Neural cell (in vitro differentiated cells): ENCODE measurements at regions not wholly inside any gene's neighbourhood (a gene's known extent, or its start where the extent isn't known, plus 50 kb on each side); places are given as distances from the start of the nearest gene placed in this dataset.

Experiments used
- H2AFZ ChIP-seq: fragments of 200-600, 300-800 bp; sonication (generic), shearing (Covaris generic); 2 replicates; pipeline ENCODE4 v1.6.0; 2014; ENCODE audit warnings: low read depth, mild to moderate bottlenecking, antibody characterized with exemption, low read length, moderate library complexity
- H3F3A ChIP-seq: fragments of 200-600 bp; shearing (Covaris generic); 2 replicates; pipeline ENCODE4 v1.6.1; 2016; ENCODE audit warnings: mild to moderate bottlenecking, moderate library complexity, mixed read lengths, antibody characterized with exemption, low read length; ENCODE audit not compliant: insufficient read depth, poor library complexity, severe bottlenecking
- H3K27ac ChIP-seq: fragments of 200-600, 300-800 bp; sonication (generic), shearing (Covaris generic); 2 replicates; pipeline ENCODE4 v1.5.1; 2014; ENCODE audit warnings: mild to moderate bottlenecking, low read length, moderate library complexity
- H3K27me3 ChIP-seq: fragments of 300-800, 200-600 bp; sonication (generic), shearing (Covaris generic); 2 replicates; pipeline ENCODE4 v1.6.0; 2014; ENCODE audit warnings: mild to moderate bottlenecking, low read depth, low read length, moderate library complexity; ENCODE audit not compliant: insufficient read depth
- H3K36me3 ChIP-seq: fragments of 300-800, 200-600 bp; sonication (generic), shearing (Covaris generic); 2 replicates; pipeline ENCODE4 v1.5.1; 2014; ENCODE audit warnings: mild to moderate bottlenecking, antibody characterized with exemption, low read length, moderate library complexity; ENCODE audit not compliant: insufficient read depth
- H3K4me2 ChIP-seq: fragments of 300-800, 200-600 bp; sonication (generic), shearing (Covaris generic); 2 replicates; pipeline ENCODE4 v1.6.0; 2014; ENCODE audit warnings: mild to moderate bottlenecking, low read length
- H3K4me3 ChIP-seq: fragments of 300-800, 200-600 bp; sonication (generic), shearing (Covaris generic); 2 replicates; pipeline ENCODE4 v1.5.1; 2014; ENCODE audit warnings: mild to moderate bottlenecking, low read length, moderate library complexity
- H3K79me2 ChIP-seq: fragments of 200-600 bp; shearing (Covaris generic); replicated peaks from 2 replicates; pipeline ENCODE4 v1.6.0; 2014; ENCODE audit warnings: mild to moderate bottlenecking, low read length, moderate library complexity; ENCODE audit not compliant: insufficient read depth
- H3K9ac ChIP-seq: fragments of 300-800, 200-600 bp; sonication (generic), shearing (Covaris generic); 2 replicates; pipeline ENCODE4 v1.6.1; 2016; ENCODE audit warnings: mild to moderate bottlenecking, low read length, mixed read lengths
- H3K9me2 ChIP-seq: fragments of 200-600 bp; shearing (Covaris generic); 2 replicates; pipeline ENCODE4 v1.6.1; 2016; ENCODE audit warnings: mild to moderate bottlenecking, low read length, mixed read lengths; ENCODE audit not compliant: insufficient read depth
- H3K9me3 ChIP-seq: fragments of 200-600, 300-800 bp; sonication (generic), shearing (Covaris generic); 2 replicates; pipeline ENCODE4 v1.6.1; 2016; ENCODE audit warnings: mild to moderate bottlenecking, mixed run types, low read length, moderate library complexity, mixed read lengths
- H4K20me1 ChIP-seq: fragments of 200-600 bp; shearing (Covaris generic); 2 replicates; pipeline ENCODE4 v1.6.1; 2016; ENCODE audit warnings: mild to moderate bottlenecking, mixed run types; ENCODE audit not compliant: insufficient read depth
- CTCF ChIP-seq: fragments of 450-650 bp; IDR thresholded peaks from 2 replicates; pipeline ENCODE4 v1.5.1; 2014; ENCODE audit warnings: antibody characterized with exemption, mild to moderate bottlenecking, moderate library complexity; ENCODE audit not compliant: poor library complexity, severe bottlenecking
- EP300 ChIP-seq: fragments of 450-650 bp; conservative IDR thresholded peaks from 2 replicates; pipeline ENCODE4 v1.6.1; 2014; ENCODE audit warnings: antibody characterized with exemption, mild to moderate bottlenecking, moderate library complexity; ENCODE audit not compliant: poor library complexity, severe bottlenecking
- EZH2 ChIP-seq: fragments of 200-600, 300-800 bp; shearing (Covaris generic), sonication (generic); IDR thresholded peaks from 2 replicates; pipeline ENCODE4 v1.6.1; 2014; ENCODE audit warnings: antibody characterized with exemption, low read length, borderline replicate concordance, mild to moderate bottlenecking; ENCODE audit not compliant: insufficient read depth, poor library complexity, severe bottlenecking
- MXI1 ChIP-seq: fragments of 450-650 bp; conservative IDR thresholded peaks from 2 replicates; pipeline ENCODE4 v1.6.1; 2014; ENCODE audit warnings: antibody characterized with exemption, mild to moderate bottlenecking; ENCODE audit not compliant: poor library complexity, severe bottlenecking
- POLR2AphosphoS5 ChIP-seq: IDR thresholded peaks from 2 replicates; pipeline ENCODE4 v1.6.1; 2012
- RAD21 ChIP-seq: fragments of 450-650 bp; conservative IDR thresholded peaks from 2 replicates; pipeline ENCODE4 v1.6.1; 2014; ENCODE audit warnings: antibody characterized with exemption, mild to moderate bottlenecking, moderate library complexity
- REST ChIP-seq: IDR thresholded peaks from 2 replicates; pipeline ENCODE4 v1.6.1; 2012; ENCODE audit warnings: borderline replicate concordance
- SMC3 ChIP-seq: fragments of 450-650 bp; conservative IDR thresholded peaks from 2 replicates; pipeline ENCODE4 v1.6.1; 2014; ENCODE audit warnings: antibody characterized with exemption, mild to moderate bottlenecking, moderate library complexity; ENCODE audit not compliant: poor library complexity
- TAF1 ChIP-seq: IDR thresholded peaks from 2 replicates; pipeline ENCODE4 v1.6.1; 2012; ENCODE audit warnings: low read depth

- no peaks in the 10 kb centered on the region for H3K9me3 ChIP-seq
- no peaks in the 10 kb centered on the region for H3F3A ChIP-seq
- H3K9me2 ChIP-seq = no peaks in the 10 kb centered on the region
- no peaks in the 10 kb centered on the region for H4K20me1 ChIP-seq
- H3K27ac ChIP-seq = no peak overlapping the region
- H2AFZ ChIP-seq = no peak overlapping the region
- H3K36me3 ChIP-seq = no peaks in the 10 kb centered on the region
- no peak for TF ChIP-seq POLR2AphosphoS5
- TF ChIP-seq EP300 = no peak
- TF ChIP-seq TAF1 = no peak
- no peak for TF ChIP-seq EZH2
- H3K9ac ChIP-seq = no peak overlapping the region
- H3K4me3 ChIP-seq = no peak overlapping the region
- no peak overlapping the region for H3K4me2 ChIP-seq
- no peaks in the 10 kb centered on the region for H3K27me3 ChIP-seq
- H3K79me2 ChIP-seq = no peaks in the 10 kb centered on the region
Observed at GRCh38 chr1:55586771-55587170, 371.6 kb upstream of the USP24 start.

- Histone ChIP-seq H3K79me2 (no peaks in the 10 kb centered on the region), H3K27ac (no peak overlapping the region), H3K36me3 (no peaks in the 10 kb centered on the region), H3K4me2 (no peak overlapping the region), H2AFZ (no peak overlapping the region), H3F3A (no peaks in the 10 kb centered on the region), H3K4me3 (no peak overlapping the region), H3K9me2 (no peaks in the 10 kb centered on the region), H3K9me3 (no peaks in the 10 kb centered on the region), H4K20me1 (no peaks in the 10 kb centered on the region), H3K27me3 (no peaks in the 10 kb centered on the region), H3K9ac (no peak overlapping the region)
- TF ChIP-seq SMC3 (no peak), POLR2AphosphoS5 (no peak), TAF1 (no peak)
Observed at GRCh38 chr1:55585402-55585792, 370.2 kb upstream of the USP24 start.

GRCh38 chr1:55584526-55585401, 369.6 kb upstream of the USP24 start:
- TF ChIP-seq RAD21 = peak; percentile 62
- TF ChIP-seq MXI1 = no peak
- no peak for TF ChIP-seq POLR2AphosphoS5
- peak; percentile 68 for TF ChIP-seq SMC3
- no peak for TF ChIP-seq EP300
- TF ChIP-seq CTCF = peak; percentile 60
- no peak for TF ChIP-seq REST
- no peak for TF ChIP-seq EZH2
- TF ChIP-seq TAF1 = no peak
- Histone ChIP-seq H3K27ac (no peak overlapping the region), H3K4me2 (no peak overlapping the region), H4K20me1 (no peaks in the 10 kb centered on the region), H3K79me2 (no peaks in the 10 kb centered on the region), H3K9me2 (no peaks in the 10 kb centered on the region), H3K4me3 (no peak overlapping the region), H3K27me3 (no peaks in the 10 kb centered on the region), H3K9me3 (no peaks in the 10 kb centered on the region), H3K9ac (no peak overlapping the region), H2AFZ (no peak overlapping the region), H3F3A (no peaks in the 10 kb centered on the region), H3K36me3 (no peaks in the 10 kb centered on the region)
